ENCODE measurements at regions not wholly inside any gene's neighbourhood (a gene's known extent, or its start where the extent isn't known, plus 50 kb on each side); places are given as distances from the start of the nearest gene placed in this dataset.

DNA sequence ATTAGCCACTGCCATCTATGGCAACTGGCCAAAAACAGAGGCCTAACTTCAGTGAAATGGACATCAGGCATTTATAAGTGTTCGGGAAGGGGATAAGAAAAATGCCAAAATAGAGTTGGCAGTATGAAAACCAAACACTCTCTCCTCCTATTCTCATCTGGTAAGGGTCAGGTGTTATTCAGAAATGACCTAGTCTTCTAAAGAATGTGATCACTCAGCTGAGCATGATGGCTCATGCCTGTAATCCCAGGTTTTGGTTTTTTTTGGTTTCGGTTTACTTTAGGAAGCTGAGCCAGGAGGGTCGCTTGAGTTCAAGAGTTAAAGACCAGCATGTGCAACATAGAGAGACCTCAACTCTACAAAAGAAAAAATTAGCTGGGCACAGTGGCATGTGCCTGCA, 170.3 kb downstream of the GRIN2B start:
- H3K4me3 Mint-ChIP-seq = no peak overlapping the region
- H3K4me1 Mint-ChIP-seq (ENCODE audit: low read depth) = no peaks in the 10 kb centered on the region
- peaks cover 5% of the 10 kb centered on the region for H3K9me3 Mint-ChIP-seq
- H3K27me3 Mint-ChIP-seq = peaks cover 13% of the 10 kb centered on the region
- no peak overlapping the region for H3K27ac Mint-ChIP-seq
- H3K36me3 Mint-ChIP-seq (ENCODE audit: low read depth) = no peaks in the 10 kb centered on the region

DNA sequence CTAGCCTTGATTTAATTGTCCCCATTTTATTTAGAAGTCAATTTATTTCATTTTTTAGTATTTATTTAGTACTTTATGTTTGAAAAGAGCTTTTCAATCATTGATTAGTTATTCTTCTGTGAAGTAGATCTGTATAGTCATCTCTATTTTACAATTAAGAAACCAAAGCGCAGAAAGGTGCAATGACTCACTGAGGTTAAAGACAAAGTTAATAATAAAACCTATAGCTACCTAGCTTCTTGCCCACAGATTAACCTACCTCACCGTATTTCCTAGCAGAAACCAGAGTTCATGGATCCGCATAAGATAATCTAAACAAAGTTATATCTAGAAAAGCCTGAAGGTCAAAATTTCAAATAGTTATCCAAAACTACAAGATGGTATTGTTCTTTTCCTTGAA, 176.4 kb downstream of the GRIN2B start:
- no peaks in the 10 kb centered on the region for H3K4me1 Mint-ChIP-seq (ENCODE audit: low read depth)
- peaks cover 4% of the 10 kb centered on the region for H3K27me3 Mint-ChIP-seq
- H3K9me3 Mint-ChIP-seq = no peaks in the 10 kb centered on the region
- H3K36me3 Mint-ChIP-seq (ENCODE audit: low read depth) = no peaks in the 10 kb centered on the region
- no peak overlapping the region for H3K4me3 Mint-ChIP-seq
- no peak overlapping the region for H3K27ac Mint-ChIP-seq

DNA sequence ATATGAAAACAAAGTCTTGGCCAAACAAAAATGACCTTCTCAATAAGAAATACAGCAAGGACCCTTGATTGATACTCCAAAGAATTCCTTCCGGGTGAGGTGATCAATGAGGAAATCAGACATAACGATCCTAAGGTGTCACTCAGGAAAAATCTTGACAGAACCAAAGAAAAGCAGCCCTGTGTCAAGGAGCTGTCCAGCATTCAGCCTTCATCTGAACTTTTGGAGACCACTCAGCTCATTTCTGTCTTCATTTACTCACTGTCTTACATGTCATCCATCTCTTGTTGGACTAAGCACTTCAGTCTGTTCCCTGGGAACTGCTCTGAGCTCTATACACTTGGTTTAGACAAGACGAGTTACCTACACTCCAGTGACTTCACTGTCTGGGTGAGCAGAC, 179.9 kb downstream of the GRIN2B start:
- Mint-ChIP-seq H3K9me3 (no peaks in the 10 kb centered on the region), H3K27ac (no peak overlapping the region), H3K4me3 (no peak overlapping the region), H3K27me3 (no peaks in the 10 kb centered on the region), H3K36me3 (ENCODE audit: low read depth) (no peaks in the 10 kb centered on the region), H3K4me1 (ENCODE audit: low read depth) (no peaks in the 10 kb centered on the region)

DNA sequence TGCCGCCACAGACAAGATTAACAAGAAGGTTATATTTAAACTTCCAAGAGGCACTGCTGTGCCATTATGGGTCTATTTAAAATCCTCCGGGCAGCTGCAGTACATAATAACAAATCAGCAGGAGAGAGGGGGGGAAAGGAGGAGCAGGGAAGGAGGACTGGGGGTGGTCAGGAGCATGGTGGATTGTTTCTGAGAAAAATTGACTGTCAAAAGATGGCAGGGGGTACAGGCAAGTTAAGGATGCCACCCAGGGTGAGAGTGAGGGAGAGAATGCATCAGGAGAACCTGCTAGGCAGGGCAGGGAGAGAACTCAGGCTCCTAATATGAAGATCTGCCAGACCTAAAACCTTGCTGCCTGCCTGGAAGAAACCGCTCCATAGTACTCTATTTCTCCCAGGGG, 181.8 kb downstream of the GRIN2B start:
- no peaks in the 10 kb centered on the region for H3K36me3 Mint-ChIP-seq (ENCODE audit: low read depth)
- H3K27me3 Mint-ChIP-seq = no peaks in the 10 kb centered on the region
- no peak overlapping the region for H3K4me3 Mint-ChIP-seq
- no peak overlapping the region for H3K27ac Mint-ChIP-seq
- H3K9me3 Mint-ChIP-seq = peaks cover under 1% of the 10 kb centered on the region
- H3K4me1 Mint-ChIP-seq (ENCODE audit: low read depth) = no peaks in the 10 kb centered on the region

DNA sequence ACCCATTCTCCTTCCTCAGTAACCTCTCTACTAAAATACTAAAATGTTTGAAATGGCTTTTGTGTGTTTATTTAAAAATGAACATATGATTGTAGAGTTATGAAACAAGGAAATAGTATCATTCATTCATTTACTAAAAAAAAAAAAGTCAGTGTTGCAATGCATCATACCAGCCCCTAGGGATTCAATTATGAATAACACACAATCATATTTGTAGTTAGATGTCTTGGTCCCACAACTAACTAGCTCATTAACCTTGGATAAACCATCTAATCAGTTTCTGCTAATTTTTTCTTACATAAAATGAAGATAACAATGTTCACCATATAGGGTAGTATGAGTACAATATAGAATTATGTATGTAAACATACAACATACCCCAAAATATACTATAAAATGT, 183.2 kb downstream of the GRIN2B start:
- H3K4me3 Mint-ChIP-seq = no peak overlapping the region
- H3K27ac Mint-ChIP-seq = no peak overlapping the region
- no peaks in the 10 kb centered on the region for H3K36me3 Mint-ChIP-seq (ENCODE audit: low read depth)
- no peaks in the 10 kb centered on the region for H3K27me3 Mint-ChIP-seq
- no peaks in the 10 kb centered on the region for H3K4me1 Mint-ChIP-seq (ENCODE audit: low read depth)
- peaks cover 3% of the 10 kb centered on the region for H3K9me3 Mint-ChIP-seq

DNA sequence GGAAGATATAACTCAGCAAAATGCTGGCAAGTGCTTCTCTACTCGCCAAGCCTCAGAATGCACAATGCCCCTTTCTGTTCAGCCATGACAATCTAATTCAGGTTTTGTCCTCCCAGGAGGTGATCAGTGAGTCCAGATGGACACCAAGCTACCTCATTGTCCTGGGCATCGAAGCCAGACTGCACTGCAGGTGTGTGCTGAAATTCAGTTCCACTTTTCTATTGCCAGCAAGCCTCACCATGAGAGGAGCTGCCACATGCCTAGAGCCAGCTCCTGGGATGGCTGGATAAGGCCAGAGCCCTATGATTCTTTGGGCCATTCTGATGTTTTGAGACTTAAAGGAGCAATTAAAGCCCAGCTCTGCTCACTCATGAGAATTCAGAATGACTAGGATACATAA, 186.7 kb downstream of the GRIN2B start:
- Mint-ChIP-seq H3K27ac (no peak overlapping the region), H3K27me3 (no peaks in the 10 kb centered on the region), H3K36me3 (ENCODE audit: low read depth) (no peaks in the 10 kb centered on the region), H3K4me1 (ENCODE audit: low read depth) (no peaks in the 10 kb centered on the region), H3K9me3 (peaks cover 3% of the 10 kb centered on the region), H3K4me3 (no peak overlapping the region)

DNA sequence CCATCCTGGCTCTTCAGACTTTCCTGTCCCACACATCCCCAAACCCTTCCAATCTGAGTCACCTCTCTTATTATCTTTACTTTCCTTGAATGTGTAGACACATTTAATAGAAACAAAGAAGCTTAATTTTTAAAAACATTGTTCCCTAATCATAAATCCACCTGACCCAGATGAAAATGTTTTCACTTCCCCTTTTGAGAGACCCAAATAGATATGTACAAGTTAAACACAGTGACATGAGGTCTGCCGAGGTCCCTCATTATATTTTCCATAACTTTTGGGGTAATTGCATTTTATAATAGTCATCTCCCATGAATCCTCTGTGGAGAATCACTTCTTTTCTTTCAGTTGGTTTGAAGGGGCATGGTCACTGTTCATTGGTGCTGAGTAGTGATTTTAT, 191.1 kb downstream of the GRIN2B start:
- Mint-ChIP-seq H3K4me3 (no peak overlapping the region), H3K9me3 (peaks cover 3% of the 10 kb centered on the region), H3K36me3 (ENCODE audit: low read depth) (no peaks in the 10 kb centered on the region), H3K27me3 (peaks cover 5% of the 10 kb centered on the region), H3K4me1 (ENCODE audit: low read depth) (no peaks in the 10 kb centered on the region), H3K27ac (no peak overlapping the region)

DNA sequence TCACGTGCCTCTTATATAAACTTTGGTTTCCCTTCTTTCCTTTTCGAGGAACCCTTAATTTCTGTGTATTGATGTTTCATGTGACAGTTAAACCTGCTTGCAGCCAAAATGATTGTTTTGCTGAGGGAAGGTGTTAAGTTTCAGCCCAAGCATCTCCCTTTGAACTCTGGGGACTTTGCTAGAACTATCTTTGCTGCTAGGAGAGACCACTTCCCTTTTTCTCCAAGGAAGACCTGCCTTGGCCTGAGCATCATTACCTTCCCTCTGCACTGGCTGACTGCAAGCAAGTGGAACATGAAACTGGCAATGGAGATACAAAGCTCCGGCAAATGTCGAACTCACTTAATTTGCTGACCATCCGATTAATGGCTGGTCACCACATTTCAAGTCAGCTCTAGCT, 192.8 kb downstream of the GRIN2B start:
- Mint-ChIP-seq H3K4me1 (ENCODE audit: low read depth) (no peaks in the 10 kb centered on the region), H3K27ac (no peak overlapping the region)

DNA sequence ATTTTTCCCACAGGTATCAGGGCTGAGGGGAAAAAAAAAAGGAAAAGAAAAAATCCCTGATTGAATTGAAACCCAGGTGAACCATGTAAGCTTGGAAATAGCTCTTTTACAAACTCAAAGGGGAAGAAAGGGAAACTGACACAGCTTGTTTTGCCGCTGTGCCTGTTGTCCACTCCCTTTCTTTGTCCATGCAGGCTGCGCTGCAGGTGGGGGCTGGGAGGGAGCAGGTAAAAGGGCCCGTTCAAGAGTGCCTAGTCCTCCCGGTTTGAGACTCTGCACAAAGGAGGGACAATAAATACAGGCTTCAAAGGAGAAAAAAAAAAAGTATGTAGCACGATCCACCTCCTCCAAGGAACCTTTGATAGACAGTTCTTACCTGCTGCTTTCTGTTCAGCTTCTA, 194.8 kb downstream of the GRIN2B start:
- Mint-ChIP-seq H3K27ac (no peak overlapping the region), H3K27me3 (peaks cover 5% of the 10 kb centered on the region), H3K4me1 (ENCODE audit: low read depth) (no peaks in the 10 kb centered on the region), H3K9me3 (no peaks in the 10 kb centered on the region), H3K4me3 (no peak overlapping the region), H3K36me3 (ENCODE audit: low read depth) (no peaks in the 10 kb centered on the region)

More for the DNA sequence above, 192.8 kb downstream of the GRIN2B start:
- Mint-ChIP-seq H3K9me3 (no peaks in the 10 kb centered on the region), H3K4me3 (no peak overlapping the region), H3K27me3 (peaks cover 5% of the 10 kb centered on the region), H3K36me3 (ENCODE audit: low read depth) (no peaks in the 10 kb centered on the region)

DNA sequence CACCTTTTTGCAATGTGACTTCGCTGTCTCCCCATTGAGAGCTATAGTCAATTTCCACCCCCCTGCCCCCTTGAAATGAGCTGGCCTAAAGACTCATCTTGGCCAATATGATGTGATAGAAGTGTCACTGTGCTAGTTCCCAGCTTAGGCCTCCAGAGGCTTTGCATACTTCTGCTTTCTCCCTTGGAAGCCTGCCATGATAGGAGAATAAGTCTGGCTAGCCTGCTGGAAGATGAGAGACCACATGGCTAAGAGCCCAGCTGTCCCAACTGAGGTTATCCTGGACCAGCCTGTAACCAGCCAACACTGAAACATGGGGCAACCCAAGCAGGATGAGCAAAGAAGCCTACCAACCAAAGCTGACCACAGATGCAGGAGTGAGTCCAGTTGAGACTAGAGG, 196.9 kb downstream of the GRIN2B start:
- Mint-ChIP-seq H3K4me1 (ENCODE audit: low read depth) (no peaks in the 10 kb centered on the region), H3K27me3 (peaks cover 5% of the 10 kb centered on the region), H3K27ac (no peak overlapping the region), H3K9me3 (no peaks in the 10 kb centered on the region), H3K4me3 (no peak overlapping the region), H3K36me3 (ENCODE audit: low read depth) (no peaks in the 10 kb centered on the region)

DNA sequence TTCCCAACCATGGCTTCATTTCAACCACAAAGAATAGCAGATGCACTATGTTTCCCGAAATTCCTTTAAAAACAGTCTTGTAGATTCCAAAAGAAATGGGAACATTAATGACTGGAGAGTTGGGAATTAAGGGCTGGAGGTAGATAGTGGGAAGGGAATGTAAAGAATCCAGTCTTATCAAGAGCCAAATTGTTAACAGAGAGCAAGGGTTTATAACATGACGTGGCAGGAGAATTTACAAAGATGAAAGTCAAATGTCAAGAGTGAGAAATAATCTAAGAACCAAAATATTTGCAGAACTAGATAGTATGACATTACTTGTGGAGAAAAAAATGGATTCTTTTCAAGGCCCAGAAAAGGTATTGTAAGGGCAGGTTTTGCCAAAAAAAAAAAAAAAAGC, 200.9 kb downstream of the GRIN2B start:
- Mint-ChIP-seq H3K27ac (no peak overlapping the region), H3K36me3 (ENCODE audit: low read depth) (no peaks in the 10 kb centered on the region), H3K4me1 (ENCODE audit: low read depth) (no peaks in the 10 kb centered on the region), H3K9me3 (no peaks in the 10 kb centered on the region), H3K27me3 (no peaks in the 10 kb centered on the region), H3K4me3 (no peak overlapping the region)

DNA sequence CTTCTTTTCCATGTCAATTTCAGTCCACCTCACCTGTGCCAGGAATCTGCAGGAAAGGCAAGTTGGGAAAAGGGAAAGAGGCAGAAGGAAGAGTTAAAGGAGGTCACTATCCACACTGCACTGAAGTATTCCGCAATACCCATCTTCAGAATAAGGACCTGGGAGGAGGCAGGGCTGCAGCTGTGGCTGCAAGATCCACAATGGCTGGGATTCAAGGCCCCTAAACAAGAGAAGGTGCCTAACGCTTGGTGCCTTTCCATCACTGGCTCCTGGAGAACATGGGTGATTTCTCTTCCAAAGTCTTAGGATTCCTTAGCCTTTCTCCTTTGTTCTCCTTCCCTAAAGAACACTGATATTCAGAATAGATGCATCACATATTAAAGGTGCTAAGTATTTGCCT, 204.0 kb downstream of the GRIN2B start:
- Mint-ChIP-seq H3K36me3 (ENCODE audit: low read depth) (no peaks in the 10 kb centered on the region), H3K4me1 (ENCODE audit: low read depth) (no peaks in the 10 kb centered on the region), H3K27ac (no peak overlapping the region), H3K4me3 (no peak overlapping the region), H3K9me3 (no peaks in the 10 kb centered on the region), H3K27me3 (no peaks in the 10 kb centered on the region)

DNA sequence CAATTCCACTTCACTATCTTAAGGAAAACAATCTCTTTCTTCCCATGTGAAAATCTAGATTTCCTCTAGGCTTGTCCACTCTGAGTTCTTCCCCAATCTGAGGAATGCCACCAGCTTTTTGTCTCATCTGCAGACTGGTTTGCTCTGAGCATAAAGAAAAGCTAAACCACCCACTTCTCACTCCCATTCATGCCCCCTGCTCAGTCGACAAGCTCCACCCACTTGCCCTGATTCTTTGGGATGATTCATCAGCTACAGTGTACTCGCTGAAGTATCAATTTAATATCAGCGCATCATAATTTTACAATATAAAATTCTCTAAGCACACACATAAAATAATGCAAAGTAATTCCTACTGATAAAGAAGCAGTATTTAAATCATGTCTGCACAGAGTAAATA, 209.1 kb downstream of the GRIN2B start:
- H3K9me3 Mint-ChIP-seq = no peaks in the 10 kb centered on the region
- peaks cover 5% of the 10 kb centered on the region for H3K27me3 Mint-ChIP-seq
- no peak overlapping the region for H3K27ac Mint-ChIP-seq
- no peaks in the 10 kb centered on the region for H3K4me1 Mint-ChIP-seq (ENCODE audit: low read depth)
- no peaks in the 10 kb centered on the region for H3K36me3 Mint-ChIP-seq (ENCODE audit: low read depth)
- no peak overlapping the region for H3K4me3 Mint-ChIP-seq

DNA sequence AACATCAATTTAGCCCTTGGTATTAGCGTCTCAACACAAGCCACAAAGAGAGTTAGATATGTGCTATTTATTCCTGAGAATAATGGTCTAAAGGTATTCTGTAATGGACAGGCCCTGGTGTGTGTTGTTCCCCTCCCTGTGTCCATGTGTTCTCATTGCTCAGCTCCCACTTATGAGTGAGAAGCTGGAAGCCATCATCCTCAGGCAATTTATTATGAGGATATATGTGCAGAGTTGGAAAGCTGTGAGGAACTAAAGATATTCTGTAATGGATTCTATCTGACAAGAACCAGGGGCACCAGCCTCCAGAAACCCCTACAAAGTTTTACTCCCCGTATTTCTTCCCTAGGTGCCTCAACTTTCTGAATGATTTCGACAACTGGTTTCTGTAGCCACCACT, 210.8 kb downstream of the GRIN2B start:
- Mint-ChIP-seq H3K36me3 (ENCODE audit: low read depth) (no peaks in the 10 kb centered on the region), H3K9me3 (no peaks in the 10 kb centered on the region)

DNA sequence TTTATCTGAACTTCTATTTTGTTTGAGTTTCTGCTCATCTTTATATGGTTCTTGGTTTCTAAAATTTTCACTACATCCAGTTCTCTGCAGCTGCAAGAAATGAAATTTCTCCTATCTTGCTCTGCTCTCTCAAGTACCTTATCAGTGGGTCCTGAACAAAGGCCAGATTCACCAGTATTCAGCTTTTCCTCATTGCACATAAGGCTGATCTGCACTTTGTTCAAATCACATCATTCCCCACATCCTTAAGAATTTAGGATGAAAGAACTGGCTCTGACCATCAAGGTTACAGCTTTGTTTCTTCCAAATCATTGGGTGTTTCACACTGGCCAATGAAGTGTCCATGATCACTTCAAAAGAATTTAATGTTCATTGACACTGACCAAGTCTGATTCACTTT, 211.4 kb downstream of the GRIN2B start:
- no peak overlapping the region for H3K27ac Mint-ChIP-seq
- no peaks in the 10 kb centered on the region for H3K36me3 Mint-ChIP-seq (ENCODE audit: low read depth)
- H3K27me3 Mint-ChIP-seq = peaks cover 5% of the 10 kb centered on the region
- no peak overlapping the region for H3K4me3 Mint-ChIP-seq
- no peaks in the 10 kb centered on the region for H3K4me1 Mint-ChIP-seq (ENCODE audit: low read depth)
- H3K9me3 Mint-ChIP-seq = no peaks in the 10 kb centered on the region

More for the DNA sequence above, 210.8 kb downstream of the GRIN2B start:
- Mint-ChIP-seq H3K27ac (no peak overlapping the region), H3K4me3 (no peak overlapping the region), H3K27me3 (peaks cover 5% of the 10 kb centered on the region), H3K4me1 (ENCODE audit: low read depth) (no peaks in the 10 kb centered on the region)

DNA sequence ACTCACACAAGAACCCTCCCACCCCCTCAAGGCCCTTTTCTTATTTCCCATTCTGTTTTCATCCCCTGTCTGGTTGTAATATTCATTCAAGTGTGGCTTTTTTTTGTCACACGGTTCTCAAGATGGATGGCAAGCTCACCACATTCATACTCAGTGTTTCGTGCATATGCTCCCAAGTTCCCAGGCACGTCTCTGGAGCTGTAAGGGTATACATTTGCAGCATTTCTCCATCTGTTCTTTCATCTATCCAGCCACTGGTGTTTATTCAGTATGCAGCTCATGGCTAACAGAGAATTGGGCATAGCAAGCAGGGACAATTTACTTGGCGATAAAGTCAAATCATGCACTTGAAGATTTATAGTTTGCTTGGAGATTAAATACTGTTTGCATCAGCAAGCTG, 212.1 kb downstream of the GRIN2B start:
- Mint-ChIP-seq H3K36me3 (ENCODE audit: low read depth) (no peaks in the 10 kb centered on the region), H3K4me3 (no peak overlapping the region), H3K9me3 (no peaks in the 10 kb centered on the region), H3K4me1 (ENCODE audit: low read depth) (no peaks in the 10 kb centered on the region), H3K27ac (no peak overlapping the region), H3K27me3 (peaks cover 5% of the 10 kb centered on the region)

DNA sequence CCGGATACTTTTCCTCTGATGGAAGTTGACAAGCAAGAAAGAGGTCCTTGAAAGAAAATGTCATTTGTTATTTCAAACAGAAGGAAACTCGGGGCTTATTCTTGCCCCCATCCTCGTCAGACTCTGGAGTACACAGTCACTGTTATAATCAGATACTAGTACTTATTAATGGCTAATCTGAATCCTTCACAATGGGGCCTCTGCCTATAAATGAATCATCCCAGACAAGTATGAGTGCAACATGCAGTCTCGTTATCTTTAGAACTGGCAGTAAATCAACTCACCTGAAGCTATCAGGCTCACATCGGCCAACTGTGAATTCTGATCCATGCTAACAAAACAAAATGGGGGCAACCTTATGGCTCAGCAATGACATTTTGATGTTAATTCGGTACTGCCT, 216.7 kb downstream of the GRIN2B start:
- H3K27me3 Mint-ChIP-seq = peaks cover 4% of the 10 kb centered on the region

More for the DNA sequence above, 216.7 kb downstream of the GRIN2B start:
- no peaks in the 10 kb centered on the region for H3K36me3 Mint-ChIP-seq (ENCODE audit: low read depth)
- H3K4me3 Mint-ChIP-seq = no peak overlapping the region
- H3K27ac Mint-ChIP-seq = no peak overlapping the region
- no peaks in the 10 kb centered on the region for H3K4me1 Mint-ChIP-seq (ENCODE audit: low read depth)
- H3K9me3 Mint-ChIP-seq = no peaks in the 10 kb centered on the region
